ENCODE measurements at regions not wholly inside any gene's neighbourhood (a gene's known extent, or its start where the extent isn't known, plus 50 kb on each side); places are given as distances from the start of the nearest gene placed in this dataset.

- TF ChIP-seq POLR2A (IDR thresholded peaks at IDR 0.05) = no peak
- TF ChIP-seq CTCF (IDR thresholded peaks at IDR 0.05 in 4 of 5, conservative IDR thresholded peaks at IDR 0.05 in 1 of 5) = no peak
These were observed 506.2 kb upstream of the TBX3 start for GRCh38 chr12:115190010-115190770.

All from gastrocnemius medialis (tissue), 4 donors.